ENCODE measurements at regions not wholly inside any gene's neighbourhood (a gene's known extent, or its start where the extent isn't known, plus 50 kb on each side); places are given as distances from the start of the nearest gene placed in this dataset.

- WGBS (ENCODE audit: insufficient coverage) = 84% methylated on average over 11 of the region's 12 CpGs
- Histone ChIP-seq H3K4me1 (ENCODE audit: control insufficient read depth in 1 of 2, extremely low read depth in 1 of 2, insufficient read depth in 2 of 2, low read length in 2 of 2) (no peaks in the 10 kb centered on the region), H3K36me3 (ENCODE audit: control insufficient read depth in 2 of 2, extremely low read depth in 1 of 2, insufficient read depth in 1 of 2, low read length in 1 of 2) (no peaks in the 10 kb centered on the region), H3K27me3 (replicated peaks in 1 of 2; ENCODE audit: control insufficient read depth in 2 of 2, extremely low read depth in 1 of 2, insufficient read depth in 2 of 2, low read length in 1 of 2) (no peaks in the 10 kb centered on the region), H3K4me3 (ENCODE audit: control insufficient read depth in 1 of 2, extremely low read depth in 1 of 2, low read length in 1 of 2) (no peak overlapping the region), H3K9me3 (no peaks in the 10 kb centered on the region), H3K27ac (ENCODE audit: low read length) (no peak overlapping the region)
- peaks cover 0 to 2% of the 10 kb centered on the region in 2 donors for H3K27me3 Mint-ChIP-seq
- peaks cover 7 to 16% (median 8%) of the 10 kb centered on the region in 3 donors for H3K9me3 Mint-ChIP-seq
- no peak for ATAC-seq (replicated peaks in 1 of 4)
- H3K27ac Mint-ChIP-seq = no peak overlapping the region
- DNase-seq = no peak
- no peaks in the 10 kb centered on the region for H3K4me1 Mint-ChIP-seq
- ChIA-PET POLR2A (no interaction called here), CTCF (no interaction called here)
- no peak overlapping the region for H3K4me3 Mint-ChIP-seq
- H3K36me3 Mint-ChIP-seq = no peaks in the 10 kb centered on the region
Observed at GRCh38 chr3:73808862-73809509, 184.2 kb upstream of the PDZRN3 start.

- Mint-ChIP-seq H3K27me3 (peaks cover 0 to 2% of the 10 kb centered on the region in 2 donors), H3K36me3 (no peaks in the 10 kb centered on the region), H3K9me3 (peaks cover 6 to 10% (median 8%) of the 10 kb centered on the region in 3 donors), H3K4me1 (no peaks in the 10 kb centered on the region), H3K4me3 (no peak overlapping the region), H3K27ac (no peak overlapping the region)
- H3K4me3 ChIP-seq (ENCODE audit: control insufficient read depth in 1 of 2, extremely low read depth in 1 of 2, low read length in 1 of 2) = no peak overlapping the region
- DNase-seq = no peak
- no peaks in the 10 kb centered on the region for H3K4me1 ChIP-seq (ENCODE audit: control insufficient read depth in 1 of 2, extremely low read depth in 1 of 2, insufficient read depth in 2 of 2, low read length in 2 of 2)
- no peak overlapping the region for H3K27ac ChIP-seq (ENCODE audit: low read length)
- CTCF ChIA-PET = no interaction called here
- no peaks in the 10 kb centered on the region for H3K27me3 ChIP-seq (replicated peaks in 1 of 2; ENCODE audit: control insufficient read depth in 2 of 2, extremely low read depth in 1 of 2, insufficient read depth in 2 of 2, low read length in 1 of 2)
- H3K36me3 ChIP-seq (ENCODE audit: control insufficient read depth in 2 of 2, extremely low read depth in 1 of 2, insufficient read depth in 1 of 2, low read length in 1 of 2) = no peaks in the 10 kb centered on the region
- 40% methylated on average over 1 of the region's 3 CpGs for WGBS (ENCODE audit: insufficient coverage)
- POLR2A ChIA-PET = no interaction called here
- no peaks in the 10 kb centered on the region for H3K9me3 ChIP-seq
- no peak for ATAC-seq (replicated peaks in 1 of 4)
Observed at GRCh38 chr3:73805435-73805834, 180.7 kb upstream of the PDZRN3 start.

DNA sequence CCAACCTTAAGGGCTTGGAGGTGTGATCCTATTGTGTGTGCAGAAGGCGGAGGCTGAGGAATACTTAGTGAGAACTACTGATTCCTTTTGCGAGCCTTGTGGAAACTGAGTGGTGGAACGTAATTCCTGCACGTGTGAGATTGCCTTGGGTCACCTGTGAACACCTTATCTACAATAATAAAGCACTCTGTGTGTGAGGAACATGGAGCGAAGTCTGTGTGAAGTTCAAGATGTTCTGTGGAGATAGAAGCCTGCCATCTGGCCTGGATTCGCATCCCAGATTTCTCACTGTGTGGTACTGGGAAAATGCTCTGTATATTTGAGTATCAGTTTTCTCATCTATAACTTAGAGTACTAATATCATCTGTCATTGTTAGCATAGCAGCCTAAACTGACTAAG lies 179.5 kb upstream of the PDZRN3 start:
- DNase-seq (no peak), ATAC-seq (replicated peaks in 1 of 4) (no peak)
- ChIA-PET CTCF (no interaction called here), POLR2A (no interaction called here)
- Mint-ChIP-seq H3K9me3 (peaks cover 0 to 11% (median 10%) of the 10 kb centered on the region in 3 donors), H3K36me3 (no peaks in the 10 kb centered on the region), H3K4me3 (no peak overlapping the region), H3K27ac (no peak overlapping the region), H3K4me1 (no peaks in the 10 kb centered on the region), H3K27me3 (peaks cover 0 to 2% of the 10 kb centered on the region in 2 donors)
- Histone ChIP-seq H3K36me3 (ENCODE audit: control insufficient read depth in 2 of 2, extremely low read depth in 1 of 2, insufficient read depth in 1 of 2, low read length in 1 of 2) (no peaks in the 10 kb centered on the region), H3K27ac (ENCODE audit: low read length) (no peak overlapping the region), H3K4me3 (ENCODE audit: control insufficient read depth in 1 of 2, extremely low read depth in 1 of 2, low read length in 1 of 2) (no peak overlapping the region), H3K27me3 (replicated peaks in 1 of 2; ENCODE audit: control insufficient read depth in 2 of 2, extremely low read depth in 1 of 2, insufficient read depth in 2 of 2, low read length in 1 of 2) (no peaks in the 10 kb centered on the region), H3K4me1 (ENCODE audit: control insufficient read depth in 1 of 2, extremely low read depth in 1 of 2, insufficient read depth in 2 of 2, low read length in 2 of 2) (no peaks in the 10 kb centered on the region), H3K9me3 (no peaks in the 10 kb centered on the region)
- WGBS (ENCODE audit: insufficient coverage) = 80% methylated on average over 1 of the region's 6 CpGs

DNA sequence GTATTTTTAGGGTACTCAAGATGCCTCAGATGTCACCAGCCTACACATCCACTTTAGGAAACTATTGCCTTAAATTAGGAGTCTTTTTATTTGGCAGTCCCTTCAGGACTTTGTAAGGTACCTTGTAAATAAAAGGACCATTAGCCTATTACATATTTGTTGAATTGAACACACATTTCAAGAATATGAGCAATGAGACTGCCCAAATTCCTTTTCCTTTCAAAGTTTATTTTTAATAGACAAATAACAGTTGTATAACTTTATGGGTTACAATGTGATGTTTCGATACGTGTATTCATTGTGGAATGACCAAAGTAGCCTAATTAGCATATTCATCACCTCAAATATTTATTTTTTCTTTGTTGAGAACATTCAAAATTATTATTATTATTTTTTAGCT lies 176.7 kb upstream of the PDZRN3 start:
- H3K27me3 Mint-ChIP-seq = no peaks in the 10 kb centered on the region
- H3K27ac Mint-ChIP-seq = no peak overlapping the region
- H3K36me3 ChIP-seq (ENCODE audit: control insufficient read depth in 2 of 2, extremely low read depth in 1 of 2, insufficient read depth in 1 of 2, low read length in 1 of 2) = no peaks in the 10 kb centered on the region
- H3K9me3 ChIP-seq = no peaks in the 10 kb centered on the region
- no peak overlapping the region for H3K4me3 ChIP-seq (ENCODE audit: control insufficient read depth in 1 of 2, extremely low read depth in 1 of 2, low read length in 1 of 2)
- H3K4me1 ChIP-seq (ENCODE audit: control insufficient read depth in 1 of 2, extremely low read depth in 1 of 2, insufficient read depth in 2 of 2, low read length in 2 of 2) = no peaks in the 10 kb centered on the region
- no peak overlapping the region for H3K4me3 Mint-ChIP-seq
- ATAC-seq (replicated peaks in 1 of 4) (no peak), DNase-seq (no peak)
- no peaks in the 10 kb centered on the region for H3K36me3 Mint-ChIP-seq
- H3K27ac ChIP-seq (ENCODE audit: low read length) = no peak overlapping the region
- H3K27me3 ChIP-seq (replicated peaks in 1 of 2; ENCODE audit: control insufficient read depth in 2 of 2, extremely low read depth in 1 of 2, insufficient read depth in 2 of 2, low read length in 1 of 2) = no peaks in the 10 kb centered on the region
- CTCF ChIA-PET = no interaction called here
- peaks cover 0 to 10% (median 5%) of the 10 kb centered on the region in 3 donors for H3K9me3 Mint-ChIP-seq
- H3K4me1 Mint-ChIP-seq = no peaks in the 10 kb centered on the region
- POLR2A ChIA-PET = no interaction called here
- WGBS (ENCODE audit: insufficient coverage) = no CpG with 5 or more reads among the region's 2 CpGs

GRCh38 chr3:73797311-73797710 lies 172.6 kb upstream of the PDZRN3 start:
- POLR2A ChIA-PET = no interaction called here
- no CpG with 5 or more reads among the region's 1 CpG for WGBS (ENCODE audit: insufficient coverage)

DNA sequence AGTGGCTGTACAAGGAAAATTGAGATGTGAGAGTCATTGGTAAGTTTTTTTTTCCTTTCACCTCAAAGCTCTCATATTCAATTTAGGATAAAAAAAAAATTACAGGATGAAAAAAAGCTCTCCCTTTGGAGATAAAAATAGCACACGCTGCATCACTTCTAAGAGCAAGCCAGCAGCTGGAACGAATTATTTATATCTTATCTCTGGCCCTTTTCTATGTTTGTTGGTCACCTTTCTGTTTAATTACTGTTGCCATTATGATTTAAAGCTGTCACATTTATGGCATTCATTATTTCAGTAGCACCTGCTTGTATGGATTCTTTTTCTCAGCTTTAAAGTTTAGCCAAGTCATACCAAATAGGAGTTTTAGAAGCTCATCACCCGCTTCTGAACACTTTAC lies 171.6 kb upstream of the PDZRN3 start:
- WGBS (ENCODE audit: insufficient coverage) = no CpG with 5 or more reads among the region's 3 CpGs
- H3K4me3 ChIP-seq (ENCODE audit: control insufficient read depth in 1 of 2, extremely low read depth in 1 of 2, low read length in 1 of 2) = no peak overlapping the region
- no peaks in the 10 kb centered on the region for H3K9me3 ChIP-seq
- POLR2A ChIA-PET = no interaction called here
- H3K4me1 Mint-ChIP-seq = no peaks in the 10 kb centered on the region
- H3K27ac ChIP-seq (ENCODE audit: low read length) = no peak overlapping the region
- no peak for DNase-seq
- no peaks in the 10 kb centered on the region for H3K36me3 Mint-ChIP-seq
- H3K27me3 ChIP-seq (replicated peaks in 1 of 2; ENCODE audit: control insufficient read depth in 2 of 2, extremely low read depth in 1 of 2, insufficient read depth in 2 of 2, low read length in 1 of 2) = no peaks in the 10 kb centered on the region
- no peaks in the 10 kb centered on the region for H3K27me3 Mint-ChIP-seq
- ATAC-seq (replicated peaks in 1 of 4) = no peak
- CTCF ChIA-PET = no interaction called here
- no peak overlapping the region for H3K27ac Mint-ChIP-seq
- H3K4me3 Mint-ChIP-seq = no peak overlapping the region
- no peaks in the 10 kb centered on the region for H3K4me1 ChIP-seq (ENCODE audit: control insufficient read depth in 1 of 2, extremely low read depth in 1 of 2, insufficient read depth in 2 of 2, low read length in 2 of 2)
- H3K36me3 ChIP-seq (ENCODE audit: control insufficient read depth in 2 of 2, extremely low read depth in 1 of 2, insufficient read depth in 1 of 2, low read length in 1 of 2) = no peaks in the 10 kb centered on the region
- peaks cover 3 to 4% (median 4%) of the 10 kb centered on the region in 3 donors for H3K9me3 Mint-ChIP-seq

More at GRCh38 chr3:73797311-73797710, 172.6 kb upstream of the PDZRN3 start:
- Histone ChIP-seq H3K36me3 (ENCODE audit: control insufficient read depth in 2 of 2, extremely low read depth in 1 of 2, insufficient read depth in 1 of 2, low read length in 1 of 2) (no peaks in the 10 kb centered on the region), H3K4me1 (ENCODE audit: control insufficient read depth in 1 of 2, extremely low read depth in 1 of 2, insufficient read depth in 2 of 2, low read length in 2 of 2) (no peaks in the 10 kb centered on the region), H3K27ac (ENCODE audit: low read length) (no peak overlapping the region), H3K4me3 (ENCODE audit: control insufficient read depth in 1 of 2, extremely low read depth in 1 of 2, low read length in 1 of 2) (no peak overlapping the region), H3K9me3 (no peaks in the 10 kb centered on the region), H3K27me3 (replicated peaks in 1 of 2; ENCODE audit: control insufficient read depth in 2 of 2, extremely low read depth in 1 of 2, insufficient read depth in 2 of 2, low read length in 1 of 2) (no peaks in the 10 kb centered on the region)
- DNase-seq = no peak
- CTCF ChIA-PET = no interaction called here
- no peak for ATAC-seq (replicated peaks in 1 of 4)
- H3K4me1 Mint-ChIP-seq = no peaks in the 10 kb centered on the region
- H3K27me3 Mint-ChIP-seq = no peaks in the 10 kb centered on the region
- no peaks in the 10 kb centered on the region for H3K36me3 Mint-ChIP-seq
- H3K27ac Mint-ChIP-seq = no peak overlapping the region
- no peak overlapping the region for H3K4me3 Mint-ChIP-seq
- peaks cover 3 to 4% (median 4%) of the 10 kb centered on the region in 3 donors for H3K9me3 Mint-ChIP-seq

GRCh38 chr3:73791356-73791755 lies 166.6 kb upstream of the PDZRN3 start:
- peaks cover 0 to 5% (median 4%) of the 10 kb centered on the region in 3 donors for H3K9me3 Mint-ChIP-seq
- Histone ChIP-seq H3K4me3 (ENCODE audit: control insufficient read depth in 1 of 2, extremely low read depth in 1 of 2, low read length in 1 of 2) (no peak overlapping the region), H3K9me3 (no peaks in the 10 kb centered on the region), H3K4me1 (ENCODE audit: control insufficient read depth in 1 of 2, extremely low read depth in 1 of 2, insufficient read depth in 2 of 2, low read length in 2 of 2) (no peaks in the 10 kb centered on the region), H3K27me3 (replicated peaks in 1 of 2; ENCODE audit: control insufficient read depth in 2 of 2, extremely low read depth in 1 of 2, insufficient read depth in 2 of 2, low read length in 1 of 2) (no peaks in the 10 kb centered on the region), H3K36me3 (ENCODE audit: control insufficient read depth in 2 of 2, extremely low read depth in 1 of 2, insufficient read depth in 1 of 2, low read length in 1 of 2) (no peaks in the 10 kb centered on the region), H3K27ac (ENCODE audit: low read length) (no peak overlapping the region)
- no peak overlapping the region for H3K4me3 Mint-ChIP-seq
- no peak for DNase-seq
- WGBS (ENCODE audit: insufficient coverage) = no CpG with 5 or more reads among the region's 4 CpGs
- H3K27me3 Mint-ChIP-seq = no peaks in the 10 kb centered on the region
- ChIA-PET CTCF (no interaction called here), POLR2A (no interaction called here)
- no peak overlapping the region for H3K27ac Mint-ChIP-seq
- no peaks in the 10 kb centered on the region for H3K4me1 Mint-ChIP-seq
- no peak for ATAC-seq (replicated peaks in 1 of 4)
- no peaks in the 10 kb centered on the region for H3K36me3 Mint-ChIP-seq
